ENCODE measurements at regions not wholly inside any gene's neighbourhood (a gene's known extent, or its start where the extent isn't known, plus 50 kb on each side); places are given as distances from the start of the nearest gene placed in this dataset.
A peak's percentile ranks its signal among the peaks of the same experiment; 100 is the strongest.

DNA sequence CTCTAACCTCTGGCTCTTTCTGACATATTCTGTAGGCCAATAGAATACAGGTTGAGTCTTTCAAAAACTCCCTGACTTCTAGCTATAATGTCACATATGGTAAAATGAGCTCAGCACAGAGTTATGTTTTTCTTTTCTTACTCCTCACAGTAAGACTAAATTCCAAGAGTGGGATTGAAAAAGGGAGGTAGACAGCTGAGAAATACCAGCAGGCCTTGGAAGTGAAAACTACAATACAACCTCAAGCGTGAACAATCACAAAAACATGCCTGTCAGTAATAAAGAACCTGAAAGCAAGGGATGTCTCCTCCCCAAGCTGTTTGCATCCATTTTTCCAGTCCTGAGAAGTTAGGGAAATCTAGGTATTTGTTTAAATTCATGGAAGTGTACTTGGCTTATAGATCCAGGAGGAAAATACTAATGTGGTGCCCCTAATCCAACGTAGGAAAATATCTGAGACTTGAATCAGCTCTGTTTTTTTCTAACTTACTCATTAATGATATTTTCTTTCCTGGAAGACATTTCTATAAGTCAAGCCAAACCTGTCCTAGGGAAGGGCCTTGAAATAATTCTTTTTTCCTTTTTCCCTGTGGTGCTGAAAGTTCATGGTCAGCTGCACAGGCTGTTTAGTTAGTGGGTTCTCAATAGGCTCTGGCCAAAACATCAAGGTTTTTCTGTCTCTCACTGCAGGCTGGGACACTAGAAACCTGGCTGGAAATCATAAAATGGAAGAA lies 167.9 kb upstream of the SPATS2L start:
- ATAC-seq = no peak

DNA sequence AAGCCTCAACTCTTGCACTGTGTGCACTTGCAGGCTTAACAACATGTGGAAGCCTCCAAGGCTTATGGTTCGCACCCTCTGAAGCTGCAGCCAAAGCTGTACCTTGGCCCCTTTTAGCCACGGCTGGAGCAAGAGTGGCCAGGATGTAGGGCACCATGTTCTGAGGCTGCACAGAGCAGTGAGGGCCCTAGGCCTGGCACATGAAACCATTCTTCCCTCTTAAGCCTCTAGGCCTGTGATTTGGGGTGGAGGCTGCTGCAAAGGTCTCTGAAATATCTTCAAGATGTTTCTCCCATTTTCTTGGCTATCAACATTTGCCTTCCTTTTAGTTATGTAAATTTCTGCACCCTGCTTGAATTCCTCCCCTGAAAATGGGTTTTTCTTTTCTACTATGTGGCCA lies 161.9 kb upstream of the SPATS2L start:
- ATAC-seq = no peak

DNA sequence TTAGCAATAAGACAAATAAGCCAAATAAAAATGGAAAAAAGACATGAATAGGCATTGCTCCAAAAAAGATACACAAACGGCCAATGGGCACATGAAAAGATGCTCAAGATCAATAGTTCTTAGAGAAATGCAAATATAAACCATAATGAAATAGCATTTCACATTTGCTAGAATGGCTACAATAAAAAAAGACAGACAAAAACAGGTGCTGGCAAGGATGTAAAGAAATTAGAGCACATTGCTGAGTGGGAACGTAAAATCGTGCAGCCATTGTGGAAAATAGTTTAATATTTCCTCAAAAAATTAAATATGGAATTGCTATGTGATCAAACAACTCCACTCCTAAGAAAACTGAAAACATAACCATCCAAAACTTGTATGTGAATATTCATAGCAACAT lies 160.0 kb upstream of the SPATS2L start:
- ATAC-seq = no peak

DNA sequence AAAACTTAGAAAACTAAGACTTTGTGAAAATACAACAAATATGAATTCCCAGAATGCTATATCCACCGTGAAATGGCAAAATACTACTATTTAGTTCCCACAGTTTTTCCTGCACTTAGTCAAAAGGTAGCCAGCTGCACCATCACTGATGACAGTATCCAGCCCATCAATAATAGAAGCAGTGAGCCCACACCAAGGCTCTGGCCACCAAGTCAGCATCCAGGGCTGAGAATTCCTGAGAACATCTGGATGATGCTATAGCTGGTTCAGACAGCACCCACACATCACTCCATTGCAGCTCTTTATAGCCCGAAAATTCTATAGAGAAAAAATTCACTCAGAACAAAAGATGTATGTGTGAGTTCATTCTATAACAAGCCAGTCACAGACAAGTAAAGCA lies 159.1 kb upstream of the SPATS2L start:
- no peak for ATAC-seq

DNA sequence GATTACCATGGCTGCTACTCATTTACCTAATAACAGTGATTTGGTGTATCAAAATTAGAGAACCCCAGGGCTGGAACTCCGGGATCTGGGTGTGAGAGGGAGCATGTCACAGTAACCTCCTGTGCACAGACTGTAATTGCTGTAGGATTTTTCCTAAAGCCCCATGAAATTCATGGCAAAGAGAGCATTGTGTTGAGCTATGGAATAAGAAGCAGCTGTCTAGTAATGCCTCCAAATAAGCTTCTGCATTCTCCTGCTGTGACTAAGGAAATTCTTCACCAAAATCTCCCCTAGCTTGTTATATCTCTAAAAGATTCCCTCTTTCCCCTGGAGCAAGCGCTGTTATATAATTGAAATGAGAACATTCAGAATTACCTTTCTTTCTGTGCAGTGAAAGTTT lies 158.1 kb upstream of the SPATS2L start:
- no peak for ATAC-seq

DNA sequence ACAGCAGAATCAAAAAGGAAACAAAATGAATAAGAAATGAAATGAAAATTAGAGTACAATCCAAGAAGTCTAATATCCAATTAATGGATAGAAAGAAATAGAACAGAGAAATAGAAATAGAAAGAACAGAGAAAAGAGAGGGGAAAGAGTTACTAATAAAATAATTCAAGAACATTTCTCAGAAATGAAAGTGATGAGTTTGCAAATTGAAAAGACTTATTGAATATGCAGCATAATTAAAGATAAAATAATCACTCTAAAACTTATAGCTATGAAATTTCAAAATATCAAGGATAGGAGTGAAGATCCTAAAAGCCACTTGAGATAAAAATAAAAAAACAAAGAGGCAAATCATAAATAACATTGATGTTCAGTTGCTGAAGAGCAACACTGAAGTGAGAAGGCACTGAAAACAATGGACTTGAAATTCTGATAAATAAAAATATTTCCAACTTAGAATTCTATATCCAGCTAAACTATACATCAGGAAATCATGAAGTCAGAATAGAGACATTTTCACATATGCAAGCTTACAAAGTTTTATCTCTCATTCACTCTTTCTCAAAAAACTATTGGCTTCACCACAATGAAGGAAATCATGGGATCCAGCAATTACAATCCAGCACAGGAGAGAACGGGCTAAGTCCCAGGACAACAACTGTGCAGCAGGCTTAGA lies 155.9 kb upstream of the SPATS2L start:
- ATAC-seq = no peak

DNA sequence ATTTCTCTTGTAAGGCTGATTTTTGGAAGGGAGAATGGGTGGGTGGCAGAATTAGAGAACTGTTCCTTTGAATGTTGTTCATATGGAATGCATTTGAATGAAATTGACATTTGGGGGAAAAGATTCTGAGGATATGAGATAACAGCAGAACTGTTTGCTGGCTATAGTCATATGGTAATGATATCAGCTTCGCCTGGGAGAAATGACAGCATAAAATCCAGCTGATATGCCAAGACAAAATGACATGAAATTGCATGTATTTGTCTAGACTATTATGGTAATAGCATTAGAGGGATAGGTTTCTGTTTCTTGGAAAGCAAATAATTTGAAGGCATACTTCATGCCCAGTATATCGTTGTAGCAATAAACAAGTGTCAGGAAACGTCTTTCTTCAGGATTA lies 150.8 kb upstream of the SPATS2L start:
- no peak for ATAC-seq

DNA sequence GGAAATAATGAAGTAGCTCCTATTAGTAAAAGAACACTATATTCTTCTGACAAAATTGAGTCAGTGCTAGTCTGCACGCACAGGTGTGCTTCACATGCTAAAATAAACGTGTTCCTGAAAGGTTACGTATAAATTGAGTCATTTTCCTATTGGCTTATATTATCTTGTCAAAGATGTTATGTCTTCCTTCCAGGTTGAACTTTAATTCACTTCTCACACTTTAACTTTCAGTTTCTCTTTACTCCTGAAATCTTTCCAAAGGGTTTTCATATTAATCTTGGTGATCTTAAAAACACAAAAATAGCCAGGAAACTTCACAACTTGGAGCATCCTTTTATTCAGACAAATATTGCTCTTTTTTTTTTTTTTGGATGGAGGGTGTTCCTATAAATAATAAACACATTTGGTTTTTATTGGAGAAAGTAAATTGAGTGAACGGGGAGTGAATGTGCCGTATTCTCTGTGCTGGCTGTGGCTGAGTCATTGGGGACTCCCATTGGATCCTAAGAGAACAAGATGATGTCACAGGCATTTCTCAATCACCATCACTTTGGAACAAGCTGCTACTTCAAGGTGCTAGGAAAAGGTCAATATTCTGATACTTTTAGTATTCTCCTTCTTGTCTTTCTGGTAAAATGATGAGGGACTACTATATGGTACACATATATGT lies 150.2 kb upstream of the SPATS2L start:
- ATAC-seq = peak; percentile 82

DNA sequence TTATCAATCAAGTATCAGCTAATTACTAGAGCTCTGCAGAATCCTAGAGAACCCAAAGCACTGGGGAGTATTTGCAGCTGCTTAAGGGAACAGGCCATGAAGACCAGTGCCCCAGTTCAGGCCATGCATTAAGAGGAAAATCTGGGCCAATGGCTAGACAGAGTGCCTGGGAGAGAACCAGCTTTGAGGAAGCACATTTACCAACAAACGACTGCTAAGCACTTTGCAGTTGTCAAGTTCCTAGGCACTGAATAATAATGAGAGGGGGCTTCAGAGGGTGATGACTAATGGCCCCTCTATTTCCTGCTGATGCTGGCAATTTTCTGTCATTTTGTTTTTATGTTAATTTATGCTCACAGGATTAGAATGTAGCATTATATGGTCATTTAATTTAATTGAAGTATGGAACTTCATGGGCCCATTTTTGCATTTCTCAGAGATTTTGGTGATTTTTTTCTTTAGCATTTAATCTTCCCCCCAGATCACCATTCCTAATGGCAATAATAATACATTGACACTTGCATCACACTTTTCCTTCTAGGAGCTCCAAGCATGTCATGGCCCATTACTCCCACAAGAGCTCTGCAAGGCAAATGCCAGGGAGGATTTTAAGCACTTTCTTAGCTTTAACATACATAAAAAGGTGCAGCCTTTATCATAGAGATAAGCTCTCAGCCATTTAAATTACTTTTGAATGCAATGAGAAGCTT lies 147.7 kb upstream of the SPATS2L start:
- no peak for ATAC-seq

DNA sequence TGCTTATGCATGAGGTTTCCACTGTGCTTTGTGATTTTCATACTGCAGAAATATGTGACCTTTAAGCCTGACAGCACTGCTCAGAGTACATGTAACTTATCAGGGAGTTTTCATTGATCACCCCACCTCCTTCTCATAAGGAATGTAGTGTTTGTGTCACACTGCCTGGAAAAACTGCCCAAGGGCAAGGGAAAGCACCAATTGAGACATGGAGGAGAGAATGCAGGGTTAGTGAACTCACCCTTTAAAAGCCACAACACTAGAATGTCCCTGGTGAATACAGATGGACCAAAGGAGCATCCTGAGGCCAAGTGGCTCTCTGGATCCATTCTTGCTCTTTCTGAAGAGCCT lies 147.2 kb upstream of the SPATS2L start:
- no peak for ATAC-seq

DNA sequence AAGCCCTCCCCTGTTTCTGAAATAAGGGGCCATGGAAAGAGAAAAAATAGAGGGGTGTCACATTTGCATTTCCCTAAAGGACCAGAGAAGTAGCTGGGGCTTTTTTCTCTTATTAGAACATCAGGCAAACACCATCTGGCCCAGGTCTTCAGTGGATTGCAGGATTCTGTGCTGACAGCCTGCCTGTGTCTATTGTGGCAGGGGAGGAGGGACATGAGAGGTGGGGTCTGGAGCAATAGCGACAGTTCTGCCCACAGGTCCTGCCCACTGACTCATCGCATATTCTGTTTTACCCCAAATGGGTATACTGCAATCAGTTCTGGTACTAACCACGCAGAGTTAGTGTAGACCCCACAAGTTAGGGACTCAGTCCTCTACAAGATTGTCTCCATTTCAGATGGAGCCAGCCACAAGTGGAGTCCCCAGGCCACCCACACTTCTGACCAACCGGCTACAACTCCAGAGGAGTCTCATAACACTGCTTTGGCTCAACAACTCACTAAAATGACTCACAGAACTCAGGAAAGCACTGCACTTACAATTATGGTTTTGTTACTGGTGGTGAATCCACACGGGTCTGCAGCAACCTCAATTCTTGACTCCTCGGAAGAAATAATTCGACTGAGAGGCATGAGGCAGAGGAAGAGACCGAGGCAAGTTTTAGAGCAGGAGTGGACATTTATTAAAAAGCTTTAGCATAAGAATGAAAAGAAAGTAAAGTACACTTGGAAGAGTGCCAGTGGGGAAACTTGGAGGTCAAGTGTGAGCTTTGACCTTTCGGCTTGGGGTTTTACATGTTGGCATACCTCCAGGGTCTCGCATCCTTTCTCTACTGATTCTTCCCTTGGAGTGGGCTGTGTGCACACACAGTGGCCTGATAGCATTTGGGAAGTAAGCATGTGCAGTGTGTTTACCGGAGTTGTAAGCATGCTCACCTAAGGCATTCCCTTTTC lies 146.4 kb upstream of the SPATS2L start:
- no peak for ATAC-seq

DNA sequence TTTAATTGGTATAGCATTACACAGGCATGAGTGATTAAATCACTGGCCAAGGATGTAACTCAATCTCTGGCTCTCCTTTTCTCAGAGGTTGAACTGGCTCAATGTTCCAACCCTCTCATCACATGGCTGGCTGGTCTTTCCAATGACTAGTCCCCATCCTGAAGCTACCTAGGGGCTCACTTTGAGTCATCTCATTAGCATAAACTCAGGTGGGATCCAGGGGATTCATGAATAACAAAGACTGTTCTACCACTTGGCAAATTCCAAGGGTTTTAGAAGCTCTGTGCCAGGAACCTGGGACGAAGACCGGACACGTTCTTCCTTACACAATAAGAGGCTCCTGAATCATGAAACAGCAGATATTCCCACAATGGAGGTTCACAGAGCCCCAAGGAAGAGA lies 145.0 kb upstream of the SPATS2L start:
- no peak for ATAC-seq

DNA sequence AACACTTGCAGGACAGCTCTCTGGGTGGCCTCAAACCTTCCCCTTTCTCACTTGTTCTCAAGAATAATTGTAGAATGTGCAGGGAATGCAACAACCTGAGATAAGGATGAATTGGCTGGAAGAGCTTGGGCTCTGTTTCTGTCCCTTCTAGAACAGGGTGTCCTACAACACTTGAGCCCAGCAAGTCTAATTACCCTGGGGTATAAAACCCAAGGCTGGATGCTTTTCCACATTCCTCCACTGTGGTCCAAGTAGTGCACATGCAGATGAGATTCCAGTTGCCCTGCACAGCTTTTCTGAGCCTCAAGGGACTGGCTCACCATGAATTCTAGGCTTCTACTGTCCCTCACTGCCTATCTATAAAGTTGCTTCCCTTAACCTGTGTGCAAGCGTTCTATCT lies 140.8 kb upstream of the SPATS2L start:
- ATAC-seq = no peak

DNA sequence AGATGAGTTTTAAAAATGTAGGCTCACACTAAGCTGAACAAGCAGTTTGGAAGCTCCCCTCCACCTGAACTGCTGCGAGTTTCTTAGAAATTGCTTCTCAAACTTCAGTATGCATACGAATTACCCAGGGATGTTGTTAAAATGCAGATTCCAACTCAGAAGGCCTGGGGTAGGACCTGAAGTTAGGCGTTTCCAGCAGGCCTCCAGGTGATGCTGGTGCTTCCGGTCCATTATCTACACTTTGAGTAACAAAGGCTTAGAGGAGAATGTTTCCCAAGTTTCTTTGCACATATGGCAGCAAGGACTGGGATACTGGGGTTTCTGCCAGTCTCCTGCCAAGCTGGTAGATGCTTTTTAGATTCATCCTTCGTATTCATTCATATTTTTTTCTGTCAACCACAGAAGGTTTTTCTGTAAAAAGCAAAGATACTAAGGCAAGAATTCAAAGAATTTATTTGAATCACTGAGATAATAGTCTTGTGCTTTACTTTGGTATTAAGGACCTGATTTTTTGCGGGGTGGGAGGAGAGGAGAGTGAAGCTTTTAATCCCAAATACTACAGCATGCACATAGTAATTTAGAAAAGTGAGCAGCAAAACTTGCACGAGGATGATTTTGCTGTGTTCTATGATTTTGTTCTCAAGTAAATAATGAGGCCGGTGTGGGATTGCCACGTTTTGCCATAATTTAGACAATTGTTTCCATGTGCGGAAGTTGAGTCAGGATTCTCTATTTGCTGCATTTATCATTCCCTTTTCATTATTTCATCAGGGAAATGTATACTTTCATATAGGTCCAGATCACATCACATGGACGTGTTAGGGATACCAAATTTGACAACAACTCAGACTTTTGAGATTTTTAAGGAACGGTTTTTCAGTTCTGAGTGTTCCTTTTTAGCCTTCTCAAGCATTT lies 137.6 kb upstream of the SPATS2L start:
- no peak for ATAC-seq

DNA sequence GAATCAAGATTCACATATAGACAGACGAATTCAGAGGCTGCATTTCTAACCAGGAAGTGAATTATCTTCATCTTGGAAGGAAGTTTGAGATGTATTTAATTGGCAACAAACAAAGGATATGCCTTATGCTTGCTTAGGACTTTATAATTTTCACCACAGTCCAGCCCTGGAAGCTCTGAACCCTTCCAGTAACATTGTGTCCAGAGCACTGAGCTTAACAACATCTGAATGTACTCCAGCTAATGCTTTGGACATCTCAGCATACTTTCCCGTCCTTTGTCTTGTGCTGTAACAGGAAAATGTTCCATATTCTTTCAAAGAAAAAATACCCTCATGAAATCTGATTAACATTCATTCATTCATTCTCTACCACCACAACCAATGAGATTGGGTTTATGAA lies 136.3 kb upstream of the SPATS2L start:
- no peak for ATAC-seq

DNA sequence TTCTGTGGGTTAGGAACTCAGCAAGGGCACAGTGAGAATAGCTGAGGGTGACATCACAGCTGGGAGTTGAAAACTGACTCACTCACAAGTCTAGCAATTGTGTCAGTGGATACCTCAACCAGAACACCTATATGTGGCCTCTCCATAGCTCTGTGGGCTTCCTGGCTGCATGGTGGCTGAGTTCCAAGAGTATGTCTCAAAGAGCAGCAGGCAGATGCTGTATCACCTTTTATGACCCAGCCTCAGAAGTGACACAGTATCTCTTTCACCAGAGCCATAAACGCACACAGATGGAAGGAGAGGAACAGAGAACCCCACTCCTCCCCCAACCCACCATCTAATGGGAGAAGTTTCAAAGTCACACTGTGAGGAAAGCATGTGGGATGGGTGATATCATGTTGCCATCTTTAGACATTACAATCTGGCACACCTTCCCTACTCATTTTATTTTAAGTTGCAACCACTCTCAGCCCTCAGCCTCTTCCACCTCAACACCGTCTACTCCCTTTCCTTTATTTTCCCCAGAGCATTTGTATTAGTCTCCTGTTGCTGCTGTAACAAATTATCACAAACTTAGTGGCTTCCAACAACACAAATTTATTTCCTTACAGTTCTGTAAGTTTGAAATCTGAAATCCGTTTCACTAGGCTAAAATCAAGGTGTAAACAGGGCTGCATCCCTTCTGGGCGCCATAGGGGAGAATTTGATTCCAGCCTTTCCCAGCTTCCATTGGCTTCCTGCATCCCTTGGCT lies 134.6 kb upstream of the SPATS2L start:
- no peak for ATAC-seq

DNA sequence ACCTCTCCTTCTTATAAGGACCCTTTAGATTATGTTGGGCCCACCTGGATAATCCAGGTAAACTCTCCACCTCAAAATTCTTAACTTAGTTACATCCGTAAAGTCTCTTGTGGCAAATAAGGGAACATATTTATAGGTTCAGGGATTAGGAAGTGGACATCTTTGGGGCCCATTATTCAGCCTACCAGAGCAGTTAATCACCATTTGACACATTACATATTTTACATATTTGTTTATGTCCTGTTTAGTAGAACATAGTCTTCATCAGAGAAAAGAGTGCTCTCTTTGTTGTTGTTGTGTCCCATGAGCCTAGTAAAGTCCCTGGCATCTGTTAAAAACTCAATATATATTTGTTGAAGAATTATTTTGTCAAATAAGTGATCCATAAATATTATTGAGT lies 134.0 kb upstream of the SPATS2L start:
- ATAC-seq = no peak

DNA sequence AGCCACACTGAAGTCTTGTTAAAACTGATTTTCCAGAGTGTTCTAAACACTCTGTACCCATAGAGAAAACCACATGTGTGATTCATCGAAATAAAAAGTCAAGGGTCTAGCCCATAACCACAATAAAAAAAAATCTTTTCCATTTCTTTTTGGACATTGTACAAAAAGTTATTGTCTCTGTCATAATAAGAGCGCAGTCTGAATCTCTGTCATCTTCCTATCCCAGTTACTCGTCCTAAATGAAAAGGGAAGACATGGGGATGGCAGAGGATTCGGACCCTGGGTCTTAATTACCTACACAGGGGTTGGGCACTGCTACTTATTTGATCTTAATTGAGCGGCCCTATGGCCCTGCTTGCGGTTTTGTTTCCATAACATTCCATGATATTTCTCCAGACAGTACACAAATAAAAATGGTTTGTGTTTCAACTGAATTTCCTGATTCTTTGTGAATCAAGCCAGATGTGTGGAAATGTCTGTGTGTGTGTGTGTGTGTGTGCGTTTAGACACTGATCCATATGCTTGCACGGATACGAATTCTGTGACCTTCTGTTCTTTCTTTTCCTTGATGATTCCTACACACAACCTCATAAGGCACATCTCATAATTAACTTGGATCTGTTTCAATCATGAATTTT lies 133.4 kb upstream of the SPATS2L start:
- ATAC-seq = no peak

DNA sequence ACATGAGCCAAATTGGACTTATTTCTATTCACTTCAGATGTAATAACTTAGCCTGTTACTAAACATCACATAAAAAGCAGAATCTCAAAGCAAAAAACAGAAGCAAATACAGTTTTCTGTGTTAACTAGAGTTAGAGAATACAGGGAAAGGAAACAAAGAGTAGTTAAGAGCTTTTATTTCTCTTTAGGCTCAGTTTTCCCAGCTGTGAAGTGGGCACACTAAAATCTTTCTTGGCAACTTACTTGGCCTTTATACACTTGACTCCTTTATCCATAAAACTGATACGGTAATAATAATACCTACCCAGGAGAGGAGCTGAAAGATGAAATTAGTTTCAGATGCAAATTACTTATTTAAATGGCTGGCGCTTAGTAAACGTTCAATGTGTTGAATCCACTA lies 132.8 kb upstream of the SPATS2L start:
- no peak for ATAC-seq
